ENCODE measurements at regions not wholly inside any gene's neighbourhood (a gene's known extent, or its start where the extent isn't known, plus 50 kb on each side); places are given as distances from the start of the nearest gene placed in this dataset.

- DNase-seq, result no peak
Measured at GRCh38 chr5:158153508-158153907, 294.6 kb upstream of the CLINT1 start.

- no peak for DNase-seq
Measured at GRCh38 chr5:158152136-158152535, 293.2 kb upstream of the CLINT1 start.

GRCh38 chr5:158147227-158147626 is 288.3 kb upstream of the CLINT1 start:
- DNase-seq, result no peak

GRCh38 chr5:158145827-158146226 is 286.9 kb upstream of the CLINT1 start:
- no peak for DNase-seq

GRCh38 chr5:158143081-158143480 is 284.1 kb upstream of the CLINT1 start:
- DNase-seq, result no peak

GRCh38 chr5:158142156-158142555 is 283.2 kb upstream of the CLINT1 start:
- DNase-seq, result no peak

- DNase-seq, result no peak
Measured at GRCh38 chr5:158140120-158140731, 281.3 kb upstream of the CLINT1 start.

- no peak for DNase-seq
Measured at GRCh38 chr5:158139161-158139560, 280.2 kb upstream of the CLINT1 start.

GRCh38 chr5:158135682-158136179 is 276.8 kb upstream of the CLINT1 start:
- DNase-seq, result no peak

- no peak for DNase-seq
Measured at GRCh38 chr5:158133369-158133768, 274.4 kb upstream of the CLINT1 start.

- no peak for DNase-seq
Measured at GRCh38 chr5:158127536-158127935, 268.6 kb upstream of the CLINT1 start.

GRCh38 chr5:158126442-158127405 is 267.8 kb upstream of the CLINT1 start:
- no peak for DNase-seq

- no peak for DNase-seq
Measured at GRCh38 chr5:158124606-158125316, 265.8 kb upstream of the CLINT1 start.

- DNase-seq, result no peak
Measured at GRCh38 chr5:158123595-158123994, 264.6 kb upstream of the CLINT1 start.

- DNase-seq, result no peak
Measured at GRCh38 chr5:158121678-158122077, 262.7 kb upstream of the CLINT1 start.

- DNase-seq, result no peak
Measured at GRCh38 chr5:158120760-158121159, 261.8 kb upstream of the CLINT1 start.

GRCh38 chr5:158119961-158120723 is 261.2 kb upstream of the CLINT1 start:
- no peak for DNase-seq

- no peak for DNase-seq
Measured at GRCh38 chr5:158117467-158118160, 258.7 kb upstream of the CLINT1 start.

GRCh38 chr5:158116965-158117364 is 258.0 kb upstream of the CLINT1 start:
- no peak for DNase-seq

- no peak for DNase-seq
Measured at GRCh38 chr5:158115468-158115867, 256.5 kb upstream of the CLINT1 start.

- DNase-seq, result no peak
Measured at GRCh38 chr5:158108177-158108576, 249.2 kb upstream of the CLINT1 start.
